Smooth muscle cell (in vitro differentiated cells): ENCODE measurements at regions not wholly inside any gene's neighbourhood (a gene's known extent, or its start where the extent isn't known, plus 50 kb on each side); places are given as distances from the start of the nearest gene placed in this dataset.

Experiments used
- DNase-seq: peaks from one replicate; lab custom pipeline; 2025; ENCODE audit not compliant: unreplicated experiment; lab: John Stamatoyannopoulos, UW
- H2AFZ ChIP-seq: fragments of 200-600 bp; sonication (generic); 2 replicates; pipeline ENCODE4 v1.6.0; 2016; ENCODE audit warnings: antibody characterized with exemption, low read depth, mild to moderate bottlenecking
- H3F3A ChIP-seq: fragments of 200-600 bp; sonication (generic); 2 replicates; pipeline ENCODE4 v1.6.0; 2017; ENCODE audit warnings: antibody characterized with exemption, low read depth
- H3K27ac ChIP-seq: fragments of 200-600 bp; sonication (generic); 2 replicates; pipeline ENCODE4 v1.5.1; 2016; ENCODE audit warnings: low read depth, mild to moderate bottlenecking
- H3K27me3 ChIP-seq: fragments of 200-600 bp; sonication (generic); 2 replicates; pipeline ENCODE4 v1.6.1; 2016; ENCODE audit warnings: low read depth, mild to moderate bottlenecking
- H3K36me3 ChIP-seq: fragments of 200-600 bp; sonication (generic); 2 replicates; pipeline ENCODE4 v1.5.1; 2016; ENCODE audit warnings: low read depth
- H3K4me1 ChIP-seq: fragments of 200-600 bp; sonication (generic); 2 replicates; pipeline ENCODE4 v1.5.1; 2016; ENCODE audit warnings: low read depth
- H3K4me2 ChIP-seq: fragments of 200-600 bp; sonication (generic); 2 replicates; pipeline ENCODE4 v1.6.0; 2016; ENCODE audit warnings: mild to moderate bottlenecking
- H3K4me3 ChIP-seq: fragments of 200-600 bp; sonication (generic); 2 replicates; pipeline ENCODE4 v1.5.1; 2016; ENCODE audit warnings: mild to moderate bottlenecking
- H3K79me2 ChIP-seq: fragments of 200-600 bp; sonication (generic); 2 replicates; pipeline ENCODE4 v1.6.0; 2016; ENCODE audit warnings: low read depth, mild to moderate bottlenecking
- H3K9ac ChIP-seq: fragments of 200-600 bp; sonication (generic); 2 replicates; pipeline ENCODE4 v1.6.0; 2016; ENCODE audit warnings: low read depth
- H3K9me3 ChIP-seq: fragments of 200-600 bp; sonication (generic); replicated peaks from 2 replicates; pipeline ENCODE4 v1.5.1; 2016; ENCODE audit warnings: low read depth
- H4K20me1 ChIP-seq: fragments of 200-600 bp; sonication (generic); 2 replicates; pipeline ENCODE4 v1.6.0; 2016; ENCODE audit warnings: low read depth
- CTCF ChIP-seq: fragments of 200-600 bp; sonication (generic); IDR thresholded peaks from 2 replicates; pipeline ENCODE4 v1.5.1; 2017; ENCODE audit warnings: borderline replicate concordance, mild to moderate bottlenecking, antibody characterized with exemption; ENCODE audit not compliant: insufficient read depth, poor library complexity, severe bottlenecking
- WGBS: methylation state at CpG from one replicate; pipeline ENCODE4 v1.1.7; 2016; ENCODE audit warnings: low lambda C conversion rate; 5-methylcytosine and 5-hydroxymethylcytosine counted together

GRCh38 chr10:130901311-130902165 is 410.0 kb downstream of the TCERG1L start:
- no peak for DNase-seq
- 87% methylated on average over 15 of the region's 15 CpGs for WGBS
- no peaks in the 10 kb centered on the region for H3F3A ChIP-seq
- no peak overlapping the region for H3K9ac ChIP-seq
- no peak for TF ChIP-seq CTCF
- H3K9me3 ChIP-seq = no peaks in the 10 kb centered on the region
- no peak overlapping the region for H3K4me3 ChIP-seq
- H3K4me2 ChIP-seq = no peak overlapping the region
- H3K79me2 ChIP-seq = no peaks in the 10 kb centered on the region
- H4K20me1 ChIP-seq = no peaks in the 10 kb centered on the region
- H3K4me1 ChIP-seq = no peaks in the 10 kb centered on the region
- no peaks in the 10 kb centered on the region for H3K27me3 ChIP-seq
- no peaks in the 10 kb centered on the region for H3K36me3 ChIP-seq
- no peak overlapping the region for H3K27ac ChIP-seq
- H2AFZ ChIP-seq = no peak overlapping the region

GRCh38 chr10:130902471-130902870 is 409.1 kb downstream of the TCERG1L start:
- H3K4me3 ChIP-seq = no peak overlapping the region
- no peaks in the 10 kb centered on the region for H4K20me1 ChIP-seq
- H3K9ac ChIP-seq = no peak overlapping the region
- H3K27me3 ChIP-seq = no peaks in the 10 kb centered on the region
- H2AFZ ChIP-seq = no peak overlapping the region
- WGBS = 79% methylated on average over 8 of the region's 8 CpGs
- H3K4me1 ChIP-seq = no peaks in the 10 kb centered on the region
- TF ChIP-seq CTCF = no peak
- no peak overlapping the region for H3K4me2 ChIP-seq
- DNase-seq = no peak
- H3K36me3 ChIP-seq = no peaks in the 10 kb centered on the region
- no peaks in the 10 kb centered on the region for H3K79me2 ChIP-seq
- no peaks in the 10 kb centered on the region for H3F3A ChIP-seq
- H3K9me3 ChIP-seq = no peaks in the 10 kb centered on the region
- no peak overlapping the region for H3K27ac ChIP-seq

- Histone ChIP-seq H3K27me3 (no peaks in the 10 kb centered on the region), H3F3A (no peaks in the 10 kb centered on the region), H3K27ac (no peak overlapping the region), H3K4me3 (no peak overlapping the region), H2AFZ (no peak overlapping the region), H4K20me1 (no peaks in the 10 kb centered on the region), H3K4me2 (no peak overlapping the region), H3K9ac (no peak overlapping the region), H3K79me2 (no peaks in the 10 kb centered on the region), H3K4me1 (no peaks in the 10 kb centered on the region), H3K9me3 (no peaks in the 10 kb centered on the region), H3K36me3 (no peaks in the 10 kb centered on the region)
- WGBS = 78% methylated on average over 2 of the region's 2 CpGs
- DNase-seq = no peak
- TF ChIP-seq CTCF = no peak
These were observed 408.6 kb downstream of the TCERG1L start for GRCh38 chr10:130902929-130903328.

GRCh38 chr10:130904676-130905075 is 406.8 kb downstream of the TCERG1L start:
- H3K4me2 ChIP-seq = no peak overlapping the region
- H3K9me3 ChIP-seq = no peaks in the 10 kb centered on the region
- no peak for TF ChIP-seq CTCF
- no peak overlapping the region for H3K9ac ChIP-seq
- DNase-seq = no peak
- no peaks in the 10 kb centered on the region for H3K27me3 ChIP-seq
- H3K4me3 ChIP-seq = no peak overlapping the region
- no peak overlapping the region for H3K27ac ChIP-seq
- WGBS = 91% methylated on average over 8 of the region's 8 CpGs
- no peaks in the 10 kb centered on the region for H3K79me2 ChIP-seq
- H3K4me1 ChIP-seq = no peaks in the 10 kb centered on the region
- H3F3A ChIP-seq = no peaks in the 10 kb centered on the region
- no peaks in the 10 kb centered on the region for H4K20me1 ChIP-seq
- H3K36me3 ChIP-seq = no peaks in the 10 kb centered on the region
- H2AFZ ChIP-seq = no peak overlapping the region
